DMS53 treated with DMSO at 0.1 percent for 48 hours (cell line): ENCODE measurements at regions not wholly inside any gene's neighbourhood (a gene's known extent, or its start where the extent isn't known, plus 50 kb on each side); places are given as distances from the start of the nearest gene placed in this dataset.

Experiments used
- DNase-seq: peaks from one replicate; lab custom pipeline; 2025; ENCODE audit not compliant: unreplicated experiment; lab: John Stamatoyannopoulos, UW

DNA sequence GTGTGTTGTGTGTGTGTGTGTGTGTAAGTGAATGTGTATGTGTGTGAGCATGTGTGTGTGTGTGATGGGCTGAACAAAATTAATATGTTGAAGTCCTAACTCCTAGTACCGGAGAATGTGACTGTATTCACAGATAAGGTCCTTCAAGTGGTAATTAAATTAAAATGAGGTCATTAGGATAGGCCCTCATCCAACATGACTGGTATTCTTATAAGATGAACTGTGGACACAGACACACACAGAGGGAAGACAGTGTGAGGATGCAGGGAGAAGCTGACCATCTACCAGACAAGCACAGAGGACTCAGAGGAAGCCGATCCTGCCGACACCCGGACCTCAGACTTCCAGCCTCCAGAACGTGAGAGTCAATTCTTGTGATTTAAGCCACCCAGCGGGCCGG lies 91.2 kb upstream of the PGBD5 start:
- no peak for DNase-seq

DNA sequence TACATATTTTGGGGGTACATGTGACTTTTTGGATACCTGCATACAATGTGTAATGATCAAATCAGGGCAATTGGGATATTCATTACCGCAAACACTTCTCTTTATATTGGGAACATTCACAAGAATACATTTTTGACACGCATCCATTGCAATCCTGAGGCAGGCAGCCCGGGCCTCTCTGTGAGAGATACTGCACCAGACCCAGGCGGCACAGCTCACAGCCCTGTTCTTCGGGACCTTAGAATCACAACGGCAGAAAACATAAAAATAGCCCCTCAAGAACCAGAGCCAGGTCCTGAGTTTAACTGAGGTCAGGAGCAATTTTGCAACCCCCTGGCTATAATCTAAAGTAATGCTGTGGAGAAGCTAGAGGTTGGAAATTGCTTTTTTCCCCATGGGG lies 90.8 kb upstream of the PGBD5 start:
- DNase-seq, result no peak

DNA sequence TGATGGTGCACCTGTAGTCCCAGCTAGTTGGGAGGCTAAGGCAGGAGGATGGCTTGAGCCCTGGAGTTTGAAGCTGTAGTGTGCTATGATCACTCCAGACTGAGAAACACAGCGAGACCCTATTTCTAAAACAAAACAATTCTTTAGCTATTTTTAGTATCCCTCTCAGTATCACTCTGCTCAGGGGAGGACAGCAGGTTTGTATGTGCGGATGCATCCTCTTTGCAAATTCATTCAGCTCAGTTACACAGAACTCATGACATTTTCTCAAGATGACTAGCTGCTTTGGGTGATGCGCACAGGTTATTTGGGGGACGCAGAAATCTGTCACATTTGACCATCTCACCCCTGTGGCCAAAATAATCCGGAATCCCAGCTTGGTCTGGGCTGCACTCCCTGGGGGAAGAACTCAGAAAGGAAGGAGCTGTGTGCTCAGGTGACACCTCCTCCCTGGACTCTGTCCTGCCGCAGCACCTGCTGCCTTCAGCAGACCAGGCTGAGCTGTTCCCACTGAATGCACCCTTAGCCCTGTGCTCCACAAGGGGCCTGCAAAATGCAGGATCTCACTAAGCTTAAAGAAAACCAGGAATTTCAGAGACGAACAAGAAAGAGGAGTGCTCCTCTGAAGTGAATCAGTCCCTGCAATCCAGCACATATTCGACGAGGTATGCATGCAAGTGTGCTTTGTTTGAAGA lies 89.5 kb upstream of the PGBD5 start:
- no peak for DNase-seq

GRCh38 chr1:230510496-230510895 lies 84.4 kb upstream of the PGBD5 start:
- DNase-seq, result no peak

DNA sequence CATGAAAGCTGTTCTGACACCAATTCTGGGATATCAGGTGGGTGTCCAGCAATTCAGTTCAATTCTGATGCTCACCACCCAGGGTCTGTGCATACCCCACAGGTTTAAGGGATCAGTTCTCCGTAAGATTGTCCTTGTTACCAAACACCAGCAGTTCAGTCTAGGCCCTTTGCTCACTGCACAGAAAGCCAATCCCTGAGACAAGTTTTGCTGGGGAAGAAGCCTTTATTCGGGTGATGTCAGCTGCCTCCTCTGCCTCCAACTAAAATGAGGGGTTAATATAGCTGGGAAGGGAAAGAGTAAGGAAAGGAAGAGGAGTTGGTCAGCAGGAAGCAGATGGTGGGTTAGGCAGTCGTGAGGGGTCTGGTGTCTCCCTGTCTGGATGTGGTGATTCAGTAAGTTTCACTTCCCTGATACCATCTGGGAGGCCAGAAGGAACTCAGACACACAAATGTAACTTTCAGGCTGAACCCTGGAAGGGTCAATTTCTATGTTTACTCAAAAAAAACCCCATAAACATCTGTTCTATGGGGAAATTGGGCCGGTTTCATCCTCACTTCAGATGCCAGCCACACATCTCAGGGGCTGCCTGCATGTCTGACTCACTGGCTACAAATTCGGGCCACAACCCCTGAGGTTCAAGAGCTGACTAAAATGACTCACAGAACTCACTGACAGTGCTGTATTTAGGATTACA lies 83.3 kb upstream of the PGBD5 start:
- DNase-seq, result no peak

DNA sequence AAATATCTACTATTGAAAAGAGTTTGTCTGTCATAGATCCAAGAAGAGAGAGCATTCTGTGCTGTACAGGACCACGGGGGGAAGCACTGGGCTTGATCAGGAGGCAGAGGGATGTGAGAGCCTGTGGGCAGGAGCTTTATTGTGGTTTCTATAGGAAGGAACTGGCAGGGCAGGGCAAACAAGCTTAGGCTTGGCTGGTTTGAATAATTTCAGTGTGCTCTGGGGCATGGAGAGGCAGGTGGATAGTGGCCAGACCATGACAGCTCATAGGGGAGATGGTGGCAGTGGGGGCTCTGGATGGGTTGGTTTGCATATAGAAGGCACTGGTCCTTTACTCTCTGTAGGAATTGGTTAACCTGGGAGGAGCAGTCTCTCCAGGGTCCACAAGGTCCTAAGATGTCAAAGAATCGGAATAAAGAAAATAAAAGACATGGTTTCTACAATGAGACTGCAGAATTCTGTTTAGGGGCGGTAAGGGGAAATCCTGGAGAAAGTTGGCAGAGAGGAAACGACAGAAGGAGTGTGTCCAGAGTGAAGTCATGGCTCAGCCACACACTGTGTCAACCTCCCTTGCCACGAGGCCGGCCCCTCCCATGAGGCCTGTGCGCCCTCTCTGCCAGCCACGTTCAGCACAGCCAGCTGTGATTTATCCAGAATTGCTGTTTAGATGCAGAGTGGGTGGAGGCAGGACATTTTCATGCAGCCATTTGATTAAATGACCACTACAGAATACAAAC lies 81.7 kb upstream of the PGBD5 start:
- DNase-seq, result no peak

- DNase-seq, result no peak
Observed at GRCh38 chr1:230507236-230507635, 81.1 kb upstream of the PGBD5 start.

GRCh38 chr1:230506451-230506850 lies 80.3 kb upstream of the PGBD5 start:
- DNase-seq, result no peak

GRCh38 chr1:230504310-230504709 lies 78.2 kb upstream of the PGBD5 start:
- DNase-seq, result no peak

- DNase-seq, result no peak
Observed at GRCh38 chr1:230503726-230504125, 77.6 kb upstream of the PGBD5 start.

DNA sequence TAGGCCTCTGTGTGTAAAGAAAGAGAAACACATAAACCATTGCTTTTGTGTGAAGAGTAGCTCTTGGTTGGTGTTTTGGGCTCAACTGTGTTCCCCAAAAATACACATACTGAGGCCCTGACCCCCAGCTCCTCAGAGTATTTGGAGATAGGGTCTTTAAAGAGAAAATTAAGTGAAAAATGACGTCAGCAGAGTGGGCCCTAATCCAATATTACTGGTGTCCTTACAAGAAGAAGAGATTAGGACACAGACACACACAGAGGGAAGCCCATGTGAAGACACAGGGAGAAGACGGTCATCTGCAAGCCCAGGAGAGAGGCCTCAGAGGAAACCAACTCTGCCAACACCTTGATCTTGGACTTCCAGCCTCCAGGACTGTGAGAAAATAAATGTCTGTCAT lies 76.9 kb upstream of the PGBD5 start:
- DNase-seq, result no peak

DNA sequence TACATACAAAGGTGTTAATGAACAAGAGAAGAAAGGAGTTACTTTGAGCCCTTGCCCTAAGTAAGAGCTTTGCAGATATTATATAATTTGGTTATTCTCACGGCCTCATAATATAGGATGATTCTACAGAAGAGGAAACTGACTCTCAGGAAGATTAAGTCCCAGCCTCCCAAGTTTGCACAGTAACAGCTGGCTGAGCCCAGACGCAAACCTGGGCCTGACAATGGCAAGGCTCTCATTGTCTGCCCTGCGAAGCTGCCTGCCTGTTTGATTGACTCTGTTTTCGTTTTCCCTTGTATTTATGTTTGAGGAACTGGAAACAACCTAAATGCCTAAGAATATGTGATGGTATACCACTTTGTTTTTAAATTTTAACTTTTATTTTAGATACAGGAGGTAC lies 76.2 kb upstream of the PGBD5 start:
- DNase-seq, result no peak

GRCh38 chr1:230501849-230502248 lies 75.7 kb upstream of the PGBD5 start:
- no peak for DNase-seq

- no peak for DNase-seq
Observed at GRCh38 chr1:230501242-230501641, 75.1 kb upstream of the PGBD5 start.

DNA sequence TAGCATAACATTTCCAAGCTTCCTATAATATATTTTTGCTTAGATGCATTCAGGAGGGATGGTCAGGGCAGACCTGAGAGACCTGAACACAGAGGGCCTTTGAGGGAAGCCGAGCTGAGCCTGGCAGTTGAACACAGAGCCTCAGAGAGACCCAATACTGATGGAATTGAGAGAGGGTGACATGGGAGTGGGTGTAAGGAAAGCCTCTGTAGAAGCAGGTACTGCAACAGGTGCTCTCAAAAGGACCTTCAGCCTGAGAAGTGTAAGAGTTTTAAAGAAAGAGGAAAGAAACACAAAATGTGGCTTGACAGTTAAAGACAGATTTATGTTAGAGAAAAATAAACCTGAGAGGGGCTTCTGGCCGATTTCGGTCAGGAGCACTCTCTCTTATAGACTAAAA lies 73.9 kb upstream of the PGBD5 start:
- no peak for DNase-seq

- no peak for DNase-seq
Observed at GRCh38 chr1:230499496-230499895, 73.4 kb upstream of the PGBD5 start.

GRCh38 chr1:230498704-230499103 lies 72.6 kb upstream of the PGBD5 start:
- no peak for DNase-seq

DNA sequence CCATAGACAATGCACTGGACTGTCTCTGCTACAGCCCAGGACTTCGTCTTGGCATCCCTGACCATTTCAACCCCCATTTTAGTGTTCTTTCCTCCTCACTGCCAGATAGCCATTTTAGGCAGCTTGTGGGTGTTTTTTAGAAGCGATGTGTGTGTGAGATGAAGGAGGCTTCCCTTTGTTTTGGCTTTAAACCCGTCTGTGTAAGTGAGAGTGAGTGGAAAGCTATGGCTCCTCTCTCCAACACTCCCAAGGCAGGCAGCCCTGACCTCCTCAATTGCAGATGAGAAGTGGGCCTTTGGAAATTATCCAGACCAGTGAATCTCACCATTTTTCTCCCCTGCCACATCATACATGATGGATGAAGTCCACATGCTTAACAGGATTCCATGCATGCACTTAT lies 70.3 kb upstream of the PGBD5 start:
- no peak for DNase-seq

DNA sequence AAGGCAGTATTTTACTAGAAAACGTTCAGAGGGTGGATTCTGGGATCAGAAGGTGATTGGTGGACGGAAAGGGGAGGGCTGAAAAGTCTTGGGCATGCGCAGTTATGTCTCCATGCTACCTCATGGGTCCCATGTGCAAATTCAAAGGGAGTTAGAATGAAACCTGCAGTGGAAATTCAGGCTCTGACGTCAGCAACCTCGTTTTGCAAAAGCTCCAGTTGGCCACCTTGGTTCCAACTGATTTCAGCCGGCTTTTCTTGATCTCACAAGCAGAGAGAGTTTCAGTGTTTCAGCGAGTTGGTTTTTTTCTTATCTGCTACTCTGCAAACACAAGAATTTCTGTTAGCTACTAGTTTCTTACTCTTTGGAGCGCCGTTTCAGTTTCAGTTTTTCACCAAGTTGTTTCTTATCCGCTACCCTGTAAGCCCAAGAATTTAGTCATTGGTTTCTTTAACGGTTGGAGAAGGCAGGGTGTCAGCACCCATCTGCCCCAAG lies 69.8 kb upstream of the PGBD5 start:
- DNase-seq, result no peak

DNA sequence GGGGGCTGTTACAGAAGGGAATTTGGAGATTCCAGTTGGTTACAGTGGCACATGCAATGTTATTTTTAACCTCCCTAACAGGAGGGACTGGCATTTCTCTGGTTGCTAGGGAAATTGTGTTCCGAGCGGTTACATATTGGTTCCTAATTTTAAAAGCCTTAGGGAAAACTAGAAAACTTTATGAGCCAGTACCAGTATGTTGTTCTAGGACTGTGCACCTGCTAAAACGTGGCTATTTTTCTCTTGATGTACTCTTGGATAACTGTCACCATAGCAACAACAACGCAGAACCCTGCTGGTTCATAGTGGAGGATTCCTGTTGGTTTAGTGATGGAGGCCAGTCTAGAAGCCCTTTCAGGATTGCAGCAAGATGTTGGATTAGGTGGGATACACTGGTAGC lies 68.9 kb upstream of the PGBD5 start:
- DNase-seq, result no peak

GRCh38 chr1:230494514-230494913 lies 68.4 kb upstream of the PGBD5 start:
- no peak for DNase-seq

GRCh38 chr1:230494026-230494425 lies 67.9 kb upstream of the PGBD5 start:
- no peak for DNase-seq
